Ishikawa (cell line): ENCODE measurements at regions not wholly inside any gene's neighbourhood (a gene's known extent, or its start where the extent isn't known, plus 50 kb on each side); places are given as distances from the start of the nearest gene placed in this dataset.

Source experiments
- CEBPB ChIP-seq: IDR thresholded peaks from 2 replicates; pipeline ENCODE4 v1.6.1; 2012
- CREB1 ChIP-seq: IDR thresholded peaks from 2 replicates; pipeline ENCODE4 v1.6.1; 2012; ENCODE audit warnings: low read depth
- EGR1 ChIP-seq: IDR thresholded peaks from 2 replicates; pipeline ENCODE4 v1.6.1; 2012
- RAD21 ChIP-seq: IDR thresholded peaks from 2 replicates; pipeline ENCODE4 v1.6.1; 2012; ENCODE audit warnings: low read depth
- TAF1 ChIP-seq: IDR thresholded peaks from 2 replicates; pipeline ENCODE4 v1.6.1; 2012; ENCODE audit warnings: low read depth, mild to moderate bottlenecking
- TCF12 ChIP-seq: IDR thresholded peaks from 2 replicates; pipeline ENCODE4 v1.6.1; 2012; ENCODE audit warnings: low read depth
- TF ChIP-seq, protein P1 (sequence below): IDR thresholded peaks from 2 replicates; pipeline ENCODE4 v1.6.1; 2012; ENCODE audit warnings: low read depth, mild to moderate bottlenecking

GRCh38 chr5:168227973-168228615, 63.4 kb upstream of the WWC1 start:
- TF ChIP-seq RAD21 (no peak), TAF1 (no peak), TCF12 (no peak), CEBPB (no peak), EGR1 (no peak), CREB1 (no peak)
- TF ChIP-seq, protein P1, sequence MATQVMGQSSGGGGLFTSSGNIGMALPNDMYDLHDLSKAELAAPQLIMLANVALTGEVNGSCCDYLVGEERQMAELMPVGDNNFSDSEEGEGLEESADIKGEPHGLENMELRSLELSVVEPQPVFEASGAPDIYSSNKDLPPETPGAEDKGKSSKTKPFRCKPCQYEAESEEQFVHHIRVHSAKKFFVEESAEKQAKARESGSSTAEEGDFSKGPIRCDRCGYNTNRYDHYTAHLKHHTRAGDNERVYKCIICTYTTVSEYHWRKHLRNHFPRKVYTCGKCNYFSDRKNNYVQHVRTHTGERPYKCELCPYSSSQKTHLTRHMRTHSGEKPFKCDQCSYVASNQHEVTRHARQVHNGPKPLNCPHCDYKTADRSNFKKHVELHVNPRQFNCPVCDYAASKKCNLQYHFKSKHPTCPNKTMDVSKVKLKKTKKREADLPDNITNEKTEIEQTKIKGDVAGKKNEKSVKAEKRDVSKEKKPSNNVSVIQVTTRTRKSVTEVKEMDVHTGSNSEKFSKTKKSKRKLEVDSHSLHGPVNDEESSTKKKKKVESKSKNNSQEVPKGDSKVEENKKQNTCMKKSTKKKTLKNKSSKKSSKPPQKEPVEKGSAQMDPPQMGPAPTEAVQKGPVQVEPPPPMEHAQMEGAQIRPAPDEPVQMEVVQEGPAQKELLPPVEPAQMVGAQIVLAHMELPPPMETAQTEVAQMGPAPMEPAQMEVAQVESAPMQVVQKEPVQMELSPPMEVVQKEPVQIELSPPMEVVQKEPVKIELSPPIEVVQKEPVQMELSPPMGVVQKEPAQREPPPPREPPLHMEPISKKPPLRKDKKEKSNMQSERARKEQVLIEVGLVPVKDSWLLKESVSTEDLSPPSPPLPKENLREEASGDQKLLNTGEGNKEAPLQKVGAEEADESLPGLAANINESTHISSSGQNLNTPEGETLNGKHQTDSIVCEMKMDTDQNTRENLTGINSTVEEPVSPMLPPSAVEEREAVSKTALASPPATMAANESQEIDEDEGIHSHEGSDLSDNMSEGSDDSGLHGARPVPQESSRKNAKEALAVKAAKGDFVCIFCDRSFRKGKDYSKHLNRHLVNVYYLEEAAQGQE: no peak
